ENCODE measurements at regions not wholly inside any gene's neighbourhood (a gene's known extent, or its start where the extent isn't known, plus 50 kb on each side); places are given as distances from the start of the nearest gene placed in this dataset.

GRCh38 chr1:213647864-213648650 is 339.7 kb upstream of the PROX1 start:
- TF ChIP-seq, protein P1, sequence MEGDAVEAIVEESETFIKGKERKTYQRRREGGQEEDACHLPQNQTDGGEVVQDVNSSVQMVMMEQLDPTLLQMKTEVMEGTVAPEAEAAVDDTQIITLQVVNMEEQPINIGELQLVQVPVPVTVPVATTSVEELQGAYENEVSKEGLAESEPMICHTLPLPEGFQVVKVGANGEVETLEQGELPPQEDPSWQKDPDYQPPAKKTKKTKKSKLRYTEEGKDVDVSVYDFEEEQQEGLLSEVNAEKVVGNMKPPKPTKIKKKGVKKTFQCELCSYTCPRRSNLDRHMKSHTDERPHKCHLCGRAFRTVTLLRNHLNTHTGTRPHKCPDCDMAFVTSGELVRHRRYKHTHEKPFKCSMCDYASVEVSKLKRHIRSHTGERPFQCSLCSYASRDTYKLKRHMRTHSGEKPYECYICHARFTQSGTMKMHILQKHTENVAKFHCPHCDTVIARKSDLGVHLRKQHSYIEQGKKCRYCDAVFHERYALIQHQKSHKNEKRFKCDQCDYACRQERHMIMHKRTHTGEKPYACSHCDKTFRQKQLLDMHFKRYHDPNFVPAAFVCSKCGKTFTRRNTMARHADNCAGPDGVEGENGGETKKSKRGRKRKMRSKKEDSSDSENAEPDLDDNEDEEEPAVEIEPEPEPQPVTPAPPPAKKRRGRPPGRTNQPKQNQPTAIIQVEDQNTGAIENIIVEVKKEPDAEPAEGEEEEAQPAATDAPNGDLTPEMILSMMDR (IDR thresholded peaks at IDR 0.05): no peak
- no peak overlapping the region for H3K27ac Mint-ChIP-seq (ENCODE audit: unreplicated experiment)
- H3K36me3 Mint-ChIP-seq (ENCODE audit: low read depth): no peaks in the 10 kb centered on the region
- DNase-seq (ENCODE audit: low spot score): no peak
- H3K9me3 Mint-ChIP-seq (ENCODE audit: low read depth): no peaks in the 10 kb centered on the region
- no peak overlapping the region for H3K4me3 Mint-ChIP-seq (ENCODE audit: unreplicated experiment)
- H3K27me3 Mint-ChIP-seq (ENCODE audit: low read depth): no peaks in the 10 kb centered on the region
- no peaks in the 10 kb centered on the region for H3K4me1 Mint-ChIP-seq (ENCODE audit: low read depth)

GRCh38 chr1:213649373-213649772 is 338.4 kb upstream of the PROX1 start:
- H3K27ac Mint-ChIP-seq (ENCODE audit: unreplicated experiment): no peak overlapping the region

DNA sequence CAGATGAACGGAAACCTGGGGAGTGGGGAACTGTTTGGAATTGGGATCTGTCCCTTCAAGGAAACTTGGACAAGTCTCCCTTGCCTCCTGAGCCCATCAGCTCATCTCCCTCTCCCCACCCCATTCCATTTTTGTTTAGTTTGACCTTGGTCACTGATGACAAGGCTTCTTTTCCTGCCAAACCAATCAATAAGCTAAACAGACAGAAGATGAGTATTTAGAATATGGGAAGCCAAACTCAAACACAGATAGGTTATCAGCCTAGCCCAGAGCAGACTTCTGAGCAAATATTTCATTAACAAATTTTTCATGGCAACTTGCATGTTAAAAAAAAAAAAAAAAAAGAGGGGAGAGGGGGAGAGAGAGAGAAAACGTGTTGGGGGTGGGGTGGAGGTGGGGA is 337.2 kb upstream of the PROX1 start:
- no peak overlapping the region for H3K27ac Mint-ChIP-seq (ENCODE audit: unreplicated experiment)
- H3K4me1 Mint-ChIP-seq (ENCODE audit: low read depth): no peaks in the 10 kb centered on the region
- no peaks in the 10 kb centered on the region for H3K36me3 Mint-ChIP-seq (ENCODE audit: low read depth)
- no peaks in the 10 kb centered on the region for H3K9me3 Mint-ChIP-seq (ENCODE audit: low read depth)
- TF ChIP-seq, protein P1 (IDR thresholded peaks at IDR 0.05): no peak
- no peak for DNase-seq (ENCODE audit: low spot score)
- no peaks in the 10 kb centered on the region for H3K27me3 Mint-ChIP-seq (ENCODE audit: low read depth)
- no peak overlapping the region for H3K4me3 Mint-ChIP-seq (ENCODE audit: unreplicated experiment)

More at GRCh38 chr1:213649373-213649772, 338.4 kb upstream of the PROX1 start:
- Mint-ChIP-seq H3K27me3 (ENCODE audit: low read depth) (no peaks in the 10 kb centered on the region), H3K36me3 (ENCODE audit: low read depth) (no peaks in the 10 kb centered on the region), H3K9me3 (ENCODE audit: low read depth) (no peaks in the 10 kb centered on the region), H3K4me3 (ENCODE audit: unreplicated experiment) (no peak overlapping the region), H3K4me1 (ENCODE audit: low read depth) (no peaks in the 10 kb centered on the region)
- no peak for DNase-seq (ENCODE audit: low spot score)
- TF ChIP-seq, protein P1 (IDR thresholded peaks at IDR 0.05): no peak

GRCh38 chr1:213651077-213651476 is 336.7 kb upstream of the PROX1 start:
- H3K27ac Mint-ChIP-seq (ENCODE audit: unreplicated experiment): no peak overlapping the region
- no peaks in the 10 kb centered on the region for H3K36me3 Mint-ChIP-seq (ENCODE audit: low read depth)
- no peaks in the 10 kb centered on the region for H3K9me3 Mint-ChIP-seq (ENCODE audit: low read depth)
- no peaks in the 10 kb centered on the region for H3K4me1 Mint-ChIP-seq (ENCODE audit: low read depth)
- TF ChIP-seq, protein P1 (IDR thresholded peaks at IDR 0.05): no peak
- no peaks in the 10 kb centered on the region for H3K27me3 Mint-ChIP-seq (ENCODE audit: low read depth)
- no peak for DNase-seq (ENCODE audit: low spot score)
- no peak overlapping the region for H3K4me3 Mint-ChIP-seq (ENCODE audit: unreplicated experiment)

DNA sequence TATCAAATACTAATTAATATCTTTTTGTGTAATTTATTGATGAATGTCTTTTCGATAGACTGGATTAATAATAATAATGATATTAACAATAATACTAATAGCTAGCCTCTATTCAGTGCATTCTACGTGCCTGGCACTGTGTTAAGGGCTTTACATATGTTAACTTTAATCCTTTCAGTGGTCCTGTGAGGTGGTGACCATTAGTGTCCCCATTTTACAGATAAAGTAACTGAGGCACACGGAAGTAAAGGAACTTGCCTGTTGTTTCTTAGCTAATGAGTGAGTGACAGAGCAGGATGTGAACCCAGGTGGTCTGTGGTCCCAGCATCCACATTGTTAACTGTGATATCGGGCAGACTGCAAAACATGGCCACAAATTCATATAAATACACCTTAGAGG is 335.7 kb upstream of the PROX1 start:
- Mint-ChIP-seq H3K27ac (ENCODE audit: unreplicated experiment) (no peak overlapping the region), H3K36me3 (ENCODE audit: low read depth) (no peaks in the 10 kb centered on the region), H3K4me3 (ENCODE audit: unreplicated experiment) (no peak overlapping the region), H3K4me1 (ENCODE audit: low read depth) (no peaks in the 10 kb centered on the region), H3K27me3 (ENCODE audit: low read depth) (no peaks in the 10 kb centered on the region), H3K9me3 (ENCODE audit: low read depth) (no peaks in the 10 kb centered on the region)
- no peak for DNase-seq (ENCODE audit: low spot score)
- TF ChIP-seq, protein P1 (IDR thresholded peaks at IDR 0.05): no peak
